ENCODE measurements at regions not wholly inside any gene's neighbourhood (a gene's known extent, or its start where the extent isn't known, plus 50 kb on each side); places are given as distances from the start of the nearest gene placed in this dataset.

- no peak for DNase-seq
Measured at GRCh38 chr22:27523711-27524110, 277.8 kb downstream of the MN1 start.

GRCh38 chr22:27525711-27526110 is 275.8 kb downstream of the MN1 start:
- no peak for DNase-seq

- no peak for DNase-seq
Measured at GRCh38 chr22:27526901-27527300, 274.7 kb downstream of the MN1 start.

- no peak for DNase-seq
Measured at GRCh38 chr22:27531782-27532530, 269.6 kb downstream of the MN1 start.

- no peak for DNase-seq
Measured at GRCh38 chr22:27533105-27533745, 268.3 kb downstream of the MN1 start.

- DNase-seq: no peak
Measured at GRCh38 chr22:27534720-27535125, 266.8 kb downstream of the MN1 start.

GRCh38 chr22:27535452-27535851 is 266.1 kb downstream of the MN1 start:
- no peak for DNase-seq

- no peak for DNase-seq
Measured at GRCh38 chr22:27537501-27537900, 264.1 kb downstream of the MN1 start.

- DNase-seq: no peak
Measured at GRCh38 chr22:27538666-27539065, 262.9 kb downstream of the MN1 start.

GRCh38 chr22:27540247-27540646 is 261.3 kb downstream of the MN1 start:
- DNase-seq: no peak

- no peak for DNase-seq
Measured at GRCh38 chr22:27540656-27541396, 260.7 kb downstream of the MN1 start.

- no peak for DNase-seq
Measured at GRCh38 chr22:27541836-27542235, 259.7 kb downstream of the MN1 start.

GRCh38 chr22:27542602-27543001 is 259.0 kb downstream of the MN1 start:
- DNase-seq: no peak

- DNase-seq: no peak
Measured at GRCh38 chr22:27543460-27543859, 258.1 kb downstream of the MN1 start.

GRCh38 chr22:27545085-27545484 is 256.5 kb downstream of the MN1 start:
- DNase-seq: no peak

- no peak for DNase-seq
Measured at GRCh38 chr22:27546157-27546935, 255.2 kb downstream of the MN1 start.

GRCh38 chr22:27551402-27551801 is 250.2 kb downstream of the MN1 start:
- no peak for DNase-seq

GRCh38 chr22:27552176-27552575 is 249.4 kb downstream of the MN1 start:
- DNase-seq: no peak

- DNase-seq: no peak
Measured at GRCh38 chr22:27552863-27553262, 248.7 kb downstream of the MN1 start.

GRCh38 chr22:27554106-27554811 is 247.3 kb downstream of the MN1 start:
- DNase-seq: no peak

GRCh38 chr22:27554841-27555456 is 246.6 kb downstream of the MN1 start:
- no peak for DNase-seq

- DNase-seq: no peak
Measured at GRCh38 chr22:27556371-27556770, 245.2 kb downstream of the MN1 start.
